Aorta (tissue), 5 donors: ENCODE measurements at regions not wholly inside any gene's neighbourhood (a gene's known extent, or its start where the extent isn't known, plus 50 kb on each side); places are given as distances from the start of the nearest gene placed in this dataset.
"Not testable (repeated sequence)": the region's sequence is repeated elsewhere in the genome, so short reads cannot be mapped to it uniquely, and the experiment has no call there.

Experiments
- ATAC-seq: fragments of 200-7000 bp; cut with Tn5 transposase; one replicate; pipeline ENCODE4 v1.9.1; 2022; ENCODE audit warnings: moderate library complexity; ENCODE audit not compliant: low FRiP score
- DNase-seq, 2 donors: peaks; one replicate each; pipeline ENCODE4 v3.0.0-alpha.2; 2020
- H3K27ac ChIP-seq, 2 donors: one replicate each; pipeline ENCODE4 v1.5.1; 2013; ENCODE audit warnings: low read length in 2 of 2, mild to moderate bottlenecking in 2 of 2, moderate library complexity in 2 of 2, control low read depth in 1 of 2, inconsistent platforms in 1 of 2, low read depth in 1 of 2
- H3K27me3 ChIP-seq, 2 donors: one replicate each; pipeline ENCODE4 v1.6.1; 2013; ENCODE audit warnings: control low read depth in 1 of 2, low read length in 1 of 2, mild to moderate bottlenecking in 1 of 2, moderate library complexity in 1 of 2; ENCODE audit not compliant: insufficient read depth in 2 of 2, control insufficient read depth in 1 of 2
- H3K36me3 ChIP-seq, 2 donors: one replicate each; pipeline ENCODE4 v1.6.1; 2013; ENCODE audit warnings: control low read depth in 1 of 2, low read length in 1 of 2, mild to moderate bottlenecking in 1 of 2; ENCODE audit not compliant: insufficient read depth in 2 of 2, control insufficient read depth in 1 of 2
- H3K4me1 ChIP-seq, 2 donors: one replicate each; pipeline ENCODE4 v1.6.1; 2013; ENCODE audit warnings: low read length in 2 of 2, control low read depth in 1 of 2, mild to moderate bottlenecking in 1 of 2, moderate library complexity in 1 of 2; ENCODE audit not compliant: insufficient read depth in 2 of 2, control insufficient read depth in 1 of 2
- H3K4me3 ChIP-seq, 2 donors: one replicate each; pipeline ENCODE4 v1.5.1; 2013; ENCODE audit warnings: low read length in 2 of 2, control low read depth in 1 of 2, mild to moderate bottlenecking in 1 of 2
- H3K9me3 ChIP-seq: one replicate; pipeline ENCODE4 v1.6.1; 2013; ENCODE audit warnings: mild to moderate bottlenecking, low read length; ENCODE audit not compliant: control insufficient read depth
- WGBS, 2 donors: extraction: QIAGEN DNeasy Blood & Tissue Kit; methylation state at CpG; one replicate each; pipeline ENCODE4 v1.1.7; 2013; 5-methylcytosine and 5-hydroxymethylcytosine counted together
- intact Hi-C, 2 donors: fragments of 100-400 bp; cut with DNase I; formaldehyde crosslinking; loops; one replicate each; pipeline versions ENCODE4 v1.14.2 to v1.15.0; 2022
- donor health status: healthy with polysubstance abuse.
- donor health status: Bipolar disorder and iron deficiency.
- donor health status: DM: no; HTN: no; CAD: no.
- donor health status: DM: no; HTN: no; CAD: no.
- donor health status: DM: yes; HTN: yes; CAD: no.

GRCh38 chr13:28607187-28607955, 51.6 kb upstream of the POMP start:
- Histone ChIP-seq H3K9me3 (no peaks in the 10 kb centered on the region), H3K27me3 (no peaks in the 10 kb centered on the region), H3K27ac (no peak overlapping the region), H3K36me3 (no peaks in the 10 kb centered on the region), H3K4me1 (no peaks in the 10 kb centered on the region), H3K4me3 (no peak overlapping the region)
- intact Hi-C loops: no loop called here
- DNase-seq (no peak), ATAC-seq (no peak)
- WGBS, 2 donors: 94 to 95% methylated on average over 8 of the region's 8 CpGs

DNA sequence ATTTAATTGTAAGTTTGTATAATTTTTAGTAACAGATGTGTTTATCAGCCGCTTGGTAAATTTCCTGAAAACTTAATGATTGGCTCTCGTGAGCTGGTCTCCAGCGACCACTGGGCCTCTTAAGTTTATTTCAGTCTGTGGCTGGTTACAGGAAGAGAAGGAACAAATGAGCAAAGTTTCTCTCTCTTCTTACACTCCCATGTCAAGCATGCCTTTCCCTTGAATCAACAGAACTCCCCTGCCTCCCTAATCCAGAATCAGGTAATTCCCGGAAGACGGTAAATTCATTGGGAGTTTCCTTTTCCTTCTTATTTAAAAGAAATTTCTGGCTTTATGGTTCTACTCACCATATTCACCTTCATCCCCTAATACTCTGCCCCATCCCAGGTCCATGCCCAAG, 52.5 kb upstream of the POMP start:
- Histone ChIP-seq H3K4me3 (no peak overlapping the region), H3K9me3 (no peaks in the 10 kb centered on the region), H3K36me3 (no peaks in the 10 kb centered on the region), H3K27me3 (no peaks in the 10 kb centered on the region), H3K27ac (no peak overlapping the region), H3K4me1 (no peaks in the 10 kb centered on the region)
- intact Hi-C loops: no loop called here
- no peak for DNase-seq
- ATAC-seq: no peak
- 89 to 95% methylated on average over 5 of the region's 5 CpGs for WGBS, 2 donors

- H3K27ac ChIP-seq, ATAC-seq, H3K4me3 ChIP-seq, H3K4me1 ChIP-seq, DNase-seq, H3K9me3 ChIP-seq, H3K27me3 ChIP-seq, intact Hi-C loops, H3K36me3 ChIP-seq: not testable (repeated sequence)
- WGBS, 2 donors: 40 to 48% methylated on average over 2 of the region's 3 CpGs
These were observed 53.8 kb upstream of the POMP start for GRCh38 chr13:28605147-28605546.

- 50 to 55% methylated on average over 6 of the region's 6 CpGs for WGBS, 2 donors
- ATAC-seq: no peak
- Histone ChIP-seq H3K9me3 (peaks cover 1% of the 10 kb centered on the region), H3K4me3 (no peak overlapping the region), H3K4me1 (no peaks in the 10 kb centered on the region), H3K36me3 (no peaks in the 10 kb centered on the region), H3K27ac (no peak overlapping the region), H3K27me3 (no peaks in the 10 kb centered on the region)
- intact Hi-C loops: no loop called here
- DNase-seq: no peak
These were observed 55.8 kb upstream of the POMP start for GRCh38 chr13:28603043-28603664.

DNA sequence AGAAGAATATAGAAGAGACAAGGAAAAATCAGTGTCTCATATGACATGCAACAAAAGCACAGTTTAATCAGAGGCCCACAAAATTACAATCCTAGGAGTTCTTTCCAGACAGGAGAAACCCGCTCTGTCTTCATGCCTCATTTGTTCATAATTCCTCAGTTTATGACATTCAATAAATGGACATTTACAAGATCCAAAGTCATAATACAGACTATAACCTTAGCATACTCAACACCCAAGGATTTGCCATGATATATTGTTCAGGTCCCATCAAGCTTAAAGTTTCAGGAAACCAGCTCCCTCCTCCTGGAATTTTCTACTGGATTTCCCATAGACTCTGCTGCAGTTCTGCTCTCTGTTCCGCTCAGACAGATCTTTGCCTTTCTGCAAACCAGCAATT, 56.4 kb upstream of the POMP start:
- DNase-seq (no peak), ATAC-seq (no peak)
- intact Hi-C loops: no loop called here
- no peaks in the 10 kb centered on the region for H3K27me3 ChIP-seq
- no peak overlapping the region for H3K27ac ChIP-seq
- no peaks in the 10 kb centered on the region for H3K36me3 ChIP-seq
- H3K4me1 ChIP-seq: no peaks in the 10 kb centered on the region
- WGBS, 2 donors: 94 to 95% methylated on average over 2 of the region's 2 CpGs
- H3K9me3 ChIP-seq: peaks cover 1% of the 10 kb centered on the region
- H3K4me3 ChIP-seq: no peak overlapping the region

GRCh38 chr13:28601581-28601980, 57.3 kb upstream of the POMP start:
- Histone ChIP-seq H3K27me3 (no peaks in the 10 kb centered on the region), H3K9me3 (peaks cover 1% of the 10 kb centered on the region), H3K36me3 (no peaks in the 10 kb centered on the region), H3K4me3 (no peak overlapping the region), H3K4me1 (no peaks in the 10 kb centered on the region), H3K27ac (no peak overlapping the region)
- intact Hi-C loops: no loop called here
- DNase-seq (no peak), ATAC-seq (no peak)
- 96% methylated on average over 3 of the region's 3 CpGs for WGBS, 2 donors

DNA sequence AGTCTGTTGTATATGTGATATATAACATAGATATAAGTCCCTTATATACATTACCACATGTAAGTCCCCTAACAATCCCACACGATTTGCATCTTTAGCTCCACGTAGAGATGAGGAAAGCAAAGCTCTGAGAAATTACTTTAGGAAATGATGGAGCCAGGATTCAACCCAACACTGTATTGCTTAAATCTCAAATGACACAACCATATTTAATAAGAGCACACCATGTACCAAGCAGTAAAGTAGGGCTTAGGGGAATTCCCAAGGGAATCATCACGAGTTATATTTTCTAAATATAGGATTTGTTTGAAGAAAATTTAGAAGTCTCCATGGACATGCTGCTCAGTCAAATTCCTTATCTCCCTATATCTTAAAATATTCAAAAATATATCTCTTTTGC, 61.3 kb upstream of the POMP start:
- Histone ChIP-seq H3K27me3 (no peaks in the 10 kb centered on the region), H3K9me3 (peaks cover 1% of the 10 kb centered on the region), H3K27ac (no peak overlapping the region), H3K4me1 (no peaks in the 10 kb centered on the region), H3K36me3 (no peaks in the 10 kb centered on the region), H3K4me3 (no peak overlapping the region)
- ATAC-seq (no peak), DNase-seq (no peak)
- intact Hi-C loops: no loop called here
- WGBS, 2 donors: 43 to 47% methylated on average over 3 of the region's 3 CpGs

DNA sequence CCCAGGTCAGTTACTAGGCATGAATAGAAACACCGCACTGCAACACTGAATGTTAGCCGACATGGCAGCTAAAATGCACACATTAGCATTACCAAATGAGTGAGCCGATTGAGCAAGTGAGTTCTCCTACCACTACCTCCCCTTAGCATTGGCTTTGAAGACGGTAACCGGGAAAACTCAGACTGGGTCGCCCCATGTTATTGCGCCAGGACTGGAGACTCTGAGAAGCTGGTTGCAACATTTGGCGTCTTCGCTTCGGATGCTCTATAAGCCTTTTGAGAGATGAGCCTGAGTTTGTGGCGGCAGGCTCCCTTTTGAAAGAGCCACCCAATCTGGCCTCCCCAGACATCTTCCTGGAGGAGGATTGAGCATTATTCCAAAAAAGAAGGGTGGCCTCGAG, 68.5 kb upstream of the POMP start:
- no peak for DNase-seq
- Histone ChIP-seq H3K4me3 (no peak overlapping the region), H3K36me3 (no peaks in the 10 kb centered on the region), H3K27me3 (no peaks in the 10 kb centered on the region), H3K9me3 (no peaks in the 10 kb centered on the region), H3K27ac (no peak overlapping the region), H3K4me1 (no peaks in the 10 kb centered on the region)
- intact Hi-C loops: no loop called here
- 90 to 93% methylated on average over 12 of the region's 12 CpGs for WGBS, 2 donors
- no peak for ATAC-seq

GRCh38 chr13:28588296-28588695, 70.6 kb upstream of the POMP start:
- no peaks in the 10 kb centered on the region for H3K27me3 ChIP-seq

More at GRCh38 chr13:28588296-28588695, 70.6 kb upstream of the POMP start:
- 84% methylated on average over 5 of the region's 5 CpGs for WGBS, 2 donors
- Histone ChIP-seq H3K36me3 (no peaks in the 10 kb centered on the region), H3K4me1 (no peaks in the 10 kb centered on the region), H3K9me3 (no peaks in the 10 kb centered on the region), H3K27ac (no peak overlapping the region), H3K4me3 (no peak overlapping the region)
- no peak for ATAC-seq
- no peak for DNase-seq
- intact Hi-C loops: no loop called here
